ENCODE measurements at regions not wholly inside any gene's neighbourhood (a gene's known extent, or its start where the extent isn't known, plus 50 kb on each side); places are given as distances from the start of the nearest gene placed in this dataset.

- H3K4me3 Mint-ChIP-seq = no peak overlapping the region
- H3K27me3 Mint-ChIP-seq = no peaks in the 10 kb centered on the region
These were observed 403.4 kb downstream of the MATN1 start for GRCh38 chr1:30319765-30320580.

GRCh38 chr1:30318864-30319718 is 404.3 kb downstream of the MATN1 start:
- peaks cover 3% of the 10 kb centered on the region for H3K27me3 Mint-ChIP-seq
- DNase-seq (no peak), ATAC-seq (no peak)
- CTCF ChIA-PET = no interaction called here
- H3K36me3 Mint-ChIP-seq = no peaks in the 10 kb centered on the region
- H3K9me3 Mint-ChIP-seq (ENCODE audit: low read depth) = no peaks in the 10 kb centered on the region
- H3K4me3 Mint-ChIP-seq = no peak overlapping the region
- no peaks in the 10 kb centered on the region for H3K4me1 Mint-ChIP-seq
- H3K27ac Mint-ChIP-seq = no peak overlapping the region

More at GRCh38 chr1:30319765-30320580, 403.4 kb downstream of the MATN1 start:
- Mint-ChIP-seq H3K9me3 (ENCODE audit: low read depth) (no peaks in the 10 kb centered on the region), H3K4me1 (no peaks in the 10 kb centered on the region), H3K27ac (no peak overlapping the region), H3K36me3 (no peaks in the 10 kb centered on the region)
- ATAC-seq = no peak
- peak; percentile 34 for DNase-seq
- CTCF ChIA-PET = no interaction called here

DNA sequence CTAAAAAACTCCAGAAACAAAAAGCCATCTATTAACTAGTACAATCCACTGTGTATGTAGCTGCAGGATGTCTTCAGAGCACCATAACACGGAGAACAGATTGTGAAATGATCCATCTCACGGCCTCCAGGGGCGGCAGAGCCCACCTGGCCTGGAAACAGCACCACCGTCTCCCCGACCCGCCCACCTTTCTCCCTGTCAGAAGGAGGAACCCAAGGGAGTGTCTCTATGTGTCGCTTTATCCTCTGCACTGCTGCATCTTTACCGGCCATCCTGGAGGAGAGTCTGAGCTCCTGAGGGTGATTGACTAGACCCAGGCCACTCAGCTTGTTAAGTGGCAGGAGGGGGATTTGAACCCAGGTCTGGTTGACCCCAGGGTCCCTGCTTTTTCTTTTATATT is 405.0 kb downstream of the MATN1 start:
- no peak for ATAC-seq
- DNase-seq = no peak
- Mint-ChIP-seq H3K4me1 (no peaks in the 10 kb centered on the region), H3K9me3 (ENCODE audit: low read depth) (no peaks in the 10 kb centered on the region), H3K27ac (no peak overlapping the region), H3K4me3 (no peak overlapping the region), H3K36me3 (no peaks in the 10 kb centered on the region), H3K27me3 (peaks cover 3% of the 10 kb centered on the region)
- CTCF ChIA-PET = no interaction called here

DNA sequence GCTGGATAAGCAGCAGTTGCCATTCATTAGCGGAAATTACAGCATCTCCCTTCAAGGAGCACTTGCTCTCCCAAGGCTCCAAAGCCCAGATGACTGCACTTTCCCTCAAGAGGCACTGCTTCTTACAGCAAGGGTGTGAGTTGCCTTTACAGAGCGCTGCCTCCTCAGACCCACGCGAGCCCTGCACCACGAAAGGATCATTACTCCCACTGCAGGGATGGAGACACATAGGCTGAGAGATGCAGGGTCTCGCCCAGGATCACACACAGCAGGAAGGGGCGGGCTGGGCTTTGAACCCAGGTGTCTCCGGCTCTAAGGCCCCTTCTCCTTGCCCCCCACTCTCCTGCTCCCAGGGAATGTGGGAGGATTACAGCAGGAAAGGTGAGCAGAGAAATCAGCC is 405.5 kb downstream of the MATN1 start:
- DNase-seq (no peak), ATAC-seq (no peak)
- Mint-ChIP-seq H3K9me3 (ENCODE audit: low read depth) (no peaks in the 10 kb centered on the region), H3K36me3 (no peaks in the 10 kb centered on the region), H3K27ac (no peak overlapping the region), H3K4me3 (no peak overlapping the region), H3K4me1 (no peaks in the 10 kb centered on the region), H3K27me3 (peaks cover 3% of the 10 kb centered on the region)
- CTCF ChIA-PET = no interaction called here

DNA sequence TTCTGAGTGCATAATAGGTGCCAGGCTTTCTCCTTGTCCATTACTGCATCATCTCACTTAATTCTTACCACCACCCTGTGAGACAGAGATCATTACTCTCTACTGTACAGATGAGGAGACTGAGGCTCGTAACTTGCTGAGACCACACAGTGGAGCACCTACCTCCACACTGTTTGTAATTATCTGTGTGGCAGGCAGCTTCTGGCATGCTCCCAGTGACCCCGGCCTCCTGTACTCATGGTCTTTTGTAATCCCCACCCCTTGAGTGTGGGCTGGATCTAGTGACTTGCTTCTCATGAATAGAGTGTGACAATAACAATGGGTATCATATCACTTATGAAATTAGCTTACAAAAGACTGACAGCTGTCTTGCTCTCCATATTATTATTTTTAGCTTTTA is 407.3 kb downstream of the MATN1 start:
- H3K36me3 Mint-ChIP-seq = no peaks in the 10 kb centered on the region
- no peaks in the 10 kb centered on the region for H3K4me1 Mint-ChIP-seq
- H3K4me3 Mint-ChIP-seq = no peak overlapping the region
- no peaks in the 10 kb centered on the region for H3K9me3 Mint-ChIP-seq (ENCODE audit: low read depth)
- CTCF ChIA-PET = no interaction called here
- no peak overlapping the region for H3K27ac Mint-ChIP-seq
- ATAC-seq = no peak
- peaks cover 3% of the 10 kb centered on the region for H3K27me3 Mint-ChIP-seq
- DNase-seq = peak; percentile 18

- no peak overlapping the region for H3K27ac Mint-ChIP-seq
- ATAC-seq (no peak), DNase-seq (peak; percentile 42)
- peaks cover 3% of the 10 kb centered on the region for H3K27me3 Mint-ChIP-seq
- no peak overlapping the region for H3K4me3 Mint-ChIP-seq
- no peaks in the 10 kb centered on the region for H3K36me3 Mint-ChIP-seq
- H3K9me3 Mint-ChIP-seq (ENCODE audit: low read depth) = no peaks in the 10 kb centered on the region
- CTCF ChIA-PET = no interaction called here
- H3K4me1 Mint-ChIP-seq = no peaks in the 10 kb centered on the region
These were observed 408.0 kb downstream of the MATN1 start for GRCh38 chr1:30315185-30315960.

DNA sequence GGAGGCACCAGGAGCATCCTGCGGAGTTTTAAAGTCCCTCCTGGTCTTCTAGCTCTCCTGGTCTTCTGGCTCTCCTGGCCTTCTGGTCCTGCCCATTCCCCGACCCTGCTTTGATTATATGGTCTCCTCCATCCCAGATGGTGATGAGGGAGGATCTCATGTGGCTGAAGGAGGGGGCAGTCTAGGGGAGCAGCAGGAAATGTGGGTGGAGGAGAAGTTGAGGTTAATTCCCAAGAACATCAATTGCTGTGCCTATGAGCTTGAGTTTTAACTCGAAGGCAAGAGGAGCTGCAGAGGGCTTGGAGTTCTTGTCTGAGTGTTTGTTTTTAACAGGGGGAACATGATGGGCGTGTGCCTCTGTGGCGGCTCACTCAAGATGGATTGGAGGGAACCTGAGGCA is 408.8 kb downstream of the MATN1 start:
- Mint-ChIP-seq H3K9me3 (ENCODE audit: low read depth) (no peaks in the 10 kb centered on the region), H3K4me1 (no peaks in the 10 kb centered on the region), H3K27me3 (peaks cover 3% of the 10 kb centered on the region), H3K27ac (no peak overlapping the region), H3K4me3 (no peak overlapping the region), H3K36me3 (no peaks in the 10 kb centered on the region)
- ATAC-seq = no peak
- CTCF ChIA-PET = no interaction called here
- DNase-seq = peak; percentile 23

DNA sequence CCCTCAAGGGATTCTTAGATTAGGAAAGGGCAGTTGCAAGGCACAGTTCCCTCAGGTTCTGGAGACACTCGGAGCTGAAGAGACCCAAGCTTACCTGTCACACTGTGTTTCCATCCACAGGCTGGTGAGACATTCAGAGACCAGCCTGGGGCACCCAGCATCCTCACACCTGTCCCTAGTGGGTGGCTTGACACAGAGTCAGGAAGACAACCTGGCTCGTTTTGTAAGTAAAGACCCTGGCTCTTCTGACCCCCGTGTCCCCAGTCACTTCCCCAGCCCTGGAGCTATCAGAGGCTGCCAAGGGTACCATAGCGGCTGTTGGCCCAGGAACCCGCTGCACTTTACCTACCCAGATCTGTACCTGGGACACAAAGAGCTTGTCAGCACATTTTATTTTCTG is 409.8 kb downstream of the MATN1 start:
- ATAC-seq = no peak
- H3K4me3 Mint-ChIP-seq = no peak overlapping the region
- no peaks in the 10 kb centered on the region for H3K4me1 Mint-ChIP-seq
- H3K27me3 Mint-ChIP-seq = peaks cover 3% of the 10 kb centered on the region
- no peaks in the 10 kb centered on the region for H3K36me3 Mint-ChIP-seq
- no peaks in the 10 kb centered on the region for H3K9me3 Mint-ChIP-seq (ENCODE audit: low read depth)
- no peak overlapping the region for H3K27ac Mint-ChIP-seq
- CTCF ChIA-PET = no interaction called here
- peak; percentile 14 for DNase-seq

GRCh38 chr1:30313176-30313575 is 410.2 kb downstream of the MATN1 start:
- Mint-ChIP-seq H3K4me3 (no peak overlapping the region), H3K27me3 (peaks cover 3% of the 10 kb centered on the region), H3K9me3 (ENCODE audit: low read depth) (no peaks in the 10 kb centered on the region), H3K27ac (no peak overlapping the region), H3K4me1 (no peaks in the 10 kb centered on the region), H3K36me3 (no peaks in the 10 kb centered on the region)
- CTCF ChIA-PET = no interaction called here
- peak; percentile 21 for DNase-seq
- ATAC-seq = no peak

DNA sequence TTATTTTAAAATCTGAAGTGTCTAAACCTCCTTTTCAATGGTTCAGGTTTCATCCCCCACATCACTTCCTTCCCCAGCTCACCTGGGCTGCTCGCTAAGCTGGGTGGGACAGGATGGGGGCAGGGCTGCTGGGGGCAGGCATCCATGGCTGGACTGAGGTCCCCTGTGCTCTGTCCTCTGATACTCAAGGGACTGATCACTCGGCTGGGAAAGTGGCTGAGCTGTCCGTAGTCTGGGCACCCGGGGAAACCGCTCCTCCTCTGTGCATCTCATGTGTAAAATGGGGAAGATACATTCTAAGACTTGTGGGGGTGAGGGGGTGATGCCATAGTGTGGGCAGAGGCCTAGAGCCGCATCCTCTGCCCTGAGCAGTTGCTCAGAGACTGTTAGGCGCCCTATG is 411.2 kb downstream of the MATN1 start:
- CTCF ChIA-PET = no interaction called here
- Mint-ChIP-seq H3K27ac (no peak overlapping the region), H3K4me3 (no peak overlapping the region), H3K9me3 (ENCODE audit: low read depth) (no peaks in the 10 kb centered on the region), H3K36me3 (no peaks in the 10 kb centered on the region), H3K4me1 (no peaks in the 10 kb centered on the region), H3K27me3 (peaks cover 3% of the 10 kb centered on the region)
- ATAC-seq = no peak
- peak; percentile 23 for DNase-seq

- Mint-ChIP-seq H3K27me3 (peaks cover 3% of the 10 kb centered on the region), H3K4me3 (no peak overlapping the region), H3K4me1 (no peaks in the 10 kb centered on the region), H3K36me3 (no peaks in the 10 kb centered on the region), H3K27ac (no peak overlapping the region), H3K9me3 (ENCODE audit: low read depth) (no peaks in the 10 kb centered on the region)
- DNase-seq (peak; percentile 18), ATAC-seq (no peak)
- CTCF ChIA-PET = no interaction called here
These were observed 411.6 kb downstream of the MATN1 start for GRCh38 chr1:30311749-30312148.

DNA sequence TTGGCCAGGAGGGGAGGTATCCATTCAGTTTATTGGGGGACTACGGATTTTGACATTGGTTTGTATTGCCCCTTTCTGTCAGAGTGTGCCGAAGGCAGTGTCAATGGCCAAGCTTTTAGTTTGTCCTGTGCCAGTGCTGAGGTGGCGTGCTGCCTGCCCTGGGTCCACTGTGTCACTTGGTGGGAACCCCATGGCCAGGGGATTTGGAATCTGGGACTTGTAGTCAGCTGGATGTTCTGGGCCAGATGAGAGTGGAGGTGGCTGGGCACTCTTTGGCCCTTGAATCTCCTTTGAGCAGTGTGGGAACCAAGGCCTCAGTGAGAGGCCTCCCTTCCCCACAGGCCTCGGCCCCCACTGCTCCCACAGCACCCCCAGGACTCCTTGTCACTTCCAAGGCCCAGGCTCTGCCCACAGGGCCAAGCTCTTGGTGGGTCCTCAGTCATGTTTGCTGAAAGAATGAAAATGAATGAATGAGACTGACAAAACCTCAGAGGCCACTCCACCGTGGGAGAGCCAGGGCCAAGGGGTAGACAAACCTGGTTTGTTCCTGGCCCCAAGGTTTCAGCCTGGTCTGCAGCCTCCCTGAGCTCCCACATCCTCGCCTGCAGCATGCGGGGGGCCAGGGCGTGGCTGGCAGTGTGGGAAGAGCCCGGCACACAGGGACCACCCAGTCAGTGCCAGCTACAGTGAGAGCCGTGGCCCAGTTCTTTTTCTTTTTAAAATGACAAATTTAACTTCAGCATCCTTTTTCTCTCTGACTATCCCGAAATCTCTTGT is 412.2 kb downstream of the MATN1 start:
- no peaks in the 10 kb centered on the region for H3K36me3 Mint-ChIP-seq
- no peak overlapping the region for H3K27ac Mint-ChIP-seq
- no peaks in the 10 kb centered on the region for H3K4me1 Mint-ChIP-seq
- CTCF ChIA-PET = no interaction called here
- DNase-seq (peak; percentile 19), ATAC-seq (no peak)
- no peaks in the 10 kb centered on the region for H3K9me3 Mint-ChIP-seq (ENCODE audit: low read depth)
- H3K27me3 Mint-ChIP-seq = peaks cover 3% of the 10 kb centered on the region
- H3K4me3 Mint-ChIP-seq = no peak overlapping the region

GRCh38 chr1:30307182-30307581 is 416.2 kb downstream of the MATN1 start:
- CTCF ChIA-PET = no interaction called here
- Mint-ChIP-seq H3K36me3 (no peaks in the 10 kb centered on the region), H3K4me3 (no peak overlapping the region), H3K27me3 (no peaks in the 10 kb centered on the region), H3K4me1 (no peaks in the 10 kb centered on the region), H3K9me3 (ENCODE audit: low read depth) (no peaks in the 10 kb centered on the region), H3K27ac (no peak overlapping the region)
- peak; percentile 4 for DNase-seq
- ATAC-seq = no peak

Data from activated CD8-positive, alpha-beta memory T cell treated with anti-CD3 and anti-CD28 coated beads, Interleukin-2, amount 10 ng/mL, durations not matched to agents 7 days and 5 days (primary cell).